Liver (tissue), 3 donors: ENCODE measurements at regions not wholly inside any gene's neighbourhood (a gene's known extent, or its start where the extent isn't known, plus 50 kb on each side); places are given as distances from the start of the nearest gene placed in this dataset.

Experiments
- CTCF ChIP-seq: fragments of 150-350 bp; IDR thresholded peaks from 2 replicates; pipeline ENCODE4 v1.5.1; 2017; ENCODE audit warnings: improper control_type of control experiment, low read depth, low read length; ENCODE audit not compliant: missing input control
- FOXA1 ChIP-seq: IDR thresholded peaks from 2 replicates; pipeline ENCODE4 v1.6.1; 2016; ENCODE audit warnings: antibody characterized with exemption
- JUND ChIP-seq, 2 donors: IDR thresholded peaks; 2 replicates each; pipeline ENCODE4 v1.6.1; 2016; ENCODE audit warnings: antibody characterized with exemption in 2 of 2
- MAX ChIP-seq: IDR thresholded peaks from 2 replicates; pipeline ENCODE4 v1.6.1; 2016; ENCODE audit warnings: antibody characterized with exemption
- RAD21 ChIP-seq, 2 donors: IDR thresholded peaks; 2 replicates each; pipeline ENCODE4 v1.6.1; 2016; ENCODE audit warnings: antibody characterized with exemption in 2 of 2, mild to moderate bottlenecking in 2 of 2
- REST ChIP-seq: IDR thresholded peaks from 2 replicates; pipeline ENCODE4 v1.6.1; 2016; ENCODE audit warnings: antibody characterized with exemption, mild to moderate bottlenecking
- TAF1 ChIP-seq: conservative IDR thresholded peaks from 2 replicates; pipeline ENCODE4 v1.6.1; 2016; ENCODE audit warnings: antibody characterized with exemption, mild to moderate bottlenecking
- donor health status: healthy.
- donor health status: healthy.

GRCh38 chr2:147161746-147162145 is 683.1 kb upstream of the ACVR2A start:
- TF ChIP-seq MAX: no peak
- TF ChIP-seq CTCF: no peak
- no peak for TF ChIP-seq REST
- no peak for TF ChIP-seq FOXA1
- TF ChIP-seq TAF1: no peak
- TF ChIP-seq RAD21 (IDR thresholded peaks at IDR 0.05): no peak
- no peak for TF ChIP-seq JUND (IDR thresholded peaks at IDR 0.05)
